ENCODE measurements at regions not wholly inside any gene's neighbourhood (a gene's known extent, or its start where the extent isn't known, plus 50 kb on each side); places are given as distances from the start of the nearest gene placed in this dataset.

- TF ChIP-seq RFX5 (IDR thresholded peaks at IDR 0.05; ENCODE audit: low read depth, low read length): no peak
- TF ChIP-seq JUNB (IDR thresholded peaks at IDR 0.05): no peak
- TF ChIP-seq ZZZ3 (IDR thresholded peaks at IDR 0.05; ENCODE audit: control insufficient read depth, insufficient read length, low read depth): no peak
- no peak for TF ChIP-seq EGR1 (IDR thresholded peaks at IDR 0.05; ENCODE audit: borderline replicate concordance in 1 of 2, low read depth in 2 of 2, low read length in 2 of 2)
Measured at GRCh38 chr5:8831854-8832253, 714.0 kb downstream of the SEMA5A start.

Data from GM12878 (cell line).